ENCODE measurements at regions not wholly inside any gene's neighbourhood (a gene's known extent, or its start where the extent isn't known, plus 50 kb on each side); places are given as distances from the start of the nearest gene placed in this dataset.
"Not testable (repeated sequence)": the region's sequence is repeated elsewhere in the genome, so short reads cannot be mapped to it uniquely, and the experiment has no call there.

DNA sequence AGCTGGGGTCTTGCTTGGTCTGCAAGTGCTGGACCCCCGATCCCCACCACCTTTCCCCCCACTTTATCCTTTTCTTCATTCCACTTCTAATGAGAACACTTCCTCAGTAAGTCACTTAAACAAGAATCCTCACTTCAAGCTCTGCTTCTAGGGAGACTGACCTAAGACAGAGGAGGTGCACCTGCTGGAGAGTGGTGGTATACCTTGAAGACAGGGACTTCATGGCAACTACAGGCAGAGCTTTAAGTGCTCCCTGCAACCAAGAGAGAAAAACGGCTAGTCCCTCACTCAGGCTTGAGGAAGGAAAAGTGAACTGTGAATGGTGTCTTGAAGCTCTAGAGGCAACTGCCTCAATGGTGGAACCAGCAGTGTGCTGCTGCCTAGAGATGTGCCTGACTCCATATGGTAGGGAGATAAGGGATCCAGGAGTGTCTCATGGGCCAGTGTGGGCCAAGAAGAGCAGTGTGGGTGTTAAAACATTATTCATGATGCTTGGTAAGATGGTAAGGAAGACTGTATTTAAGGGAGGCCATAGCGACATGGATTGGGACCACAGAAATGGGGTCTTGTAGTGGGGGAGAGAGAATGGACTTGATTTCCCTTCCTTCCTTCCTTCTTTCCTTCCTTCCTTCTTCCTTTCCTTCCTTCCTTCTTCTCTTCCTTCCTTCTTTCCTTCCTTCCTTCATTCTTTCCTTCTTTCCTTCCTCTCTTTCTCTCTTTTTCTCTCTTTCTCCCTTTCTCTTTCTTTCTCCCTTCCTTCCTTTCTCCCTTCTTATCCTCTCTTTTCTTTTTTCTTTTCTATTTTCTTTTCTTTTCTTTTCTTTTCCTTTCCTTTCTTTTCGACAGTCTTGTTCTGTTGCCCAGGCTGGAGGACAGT, 96.2 kb upstream of the NAP1L1 start:
- H3K27me3 ChIP-seq, result no peaks in the 10 kb centered on the region
- no peak overlapping the region for H3K27ac ChIP-seq
- H3K4me1 ChIP-seq, result no peaks in the 10 kb centered on the region
- no peak overlapping the region for H3K4me3 ChIP-seq
- DNase-seq (ENCODE audit: low spot score in 2 of 2), result no peak
- 88 to 89% methylated on average over 4 of the region's 4 CpGs for WGBS, 2 donors
- TF ChIP-seq, protein P1, sequence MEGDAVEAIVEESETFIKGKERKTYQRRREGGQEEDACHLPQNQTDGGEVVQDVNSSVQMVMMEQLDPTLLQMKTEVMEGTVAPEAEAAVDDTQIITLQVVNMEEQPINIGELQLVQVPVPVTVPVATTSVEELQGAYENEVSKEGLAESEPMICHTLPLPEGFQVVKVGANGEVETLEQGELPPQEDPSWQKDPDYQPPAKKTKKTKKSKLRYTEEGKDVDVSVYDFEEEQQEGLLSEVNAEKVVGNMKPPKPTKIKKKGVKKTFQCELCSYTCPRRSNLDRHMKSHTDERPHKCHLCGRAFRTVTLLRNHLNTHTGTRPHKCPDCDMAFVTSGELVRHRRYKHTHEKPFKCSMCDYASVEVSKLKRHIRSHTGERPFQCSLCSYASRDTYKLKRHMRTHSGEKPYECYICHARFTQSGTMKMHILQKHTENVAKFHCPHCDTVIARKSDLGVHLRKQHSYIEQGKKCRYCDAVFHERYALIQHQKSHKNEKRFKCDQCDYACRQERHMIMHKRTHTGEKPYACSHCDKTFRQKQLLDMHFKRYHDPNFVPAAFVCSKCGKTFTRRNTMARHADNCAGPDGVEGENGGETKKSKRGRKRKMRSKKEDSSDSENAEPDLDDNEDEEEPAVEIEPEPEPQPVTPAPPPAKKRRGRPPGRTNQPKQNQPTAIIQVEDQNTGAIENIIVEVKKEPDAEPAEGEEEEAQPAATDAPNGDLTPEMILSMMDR (IDR thresholded peaks at IDR 0.05), result no peak
- TF ChIP-seq POLR2A (IDR thresholded peaks at IDR 0.05) (no peak), EP300 (IDR thresholded peaks at IDR 0.05) (no peak)
- H3K9me3 ChIP-seq, result no peaks in the 10 kb centered on the region
- no peaks in the 10 kb centered on the region for H3K36me3 ChIP-seq

DNA sequence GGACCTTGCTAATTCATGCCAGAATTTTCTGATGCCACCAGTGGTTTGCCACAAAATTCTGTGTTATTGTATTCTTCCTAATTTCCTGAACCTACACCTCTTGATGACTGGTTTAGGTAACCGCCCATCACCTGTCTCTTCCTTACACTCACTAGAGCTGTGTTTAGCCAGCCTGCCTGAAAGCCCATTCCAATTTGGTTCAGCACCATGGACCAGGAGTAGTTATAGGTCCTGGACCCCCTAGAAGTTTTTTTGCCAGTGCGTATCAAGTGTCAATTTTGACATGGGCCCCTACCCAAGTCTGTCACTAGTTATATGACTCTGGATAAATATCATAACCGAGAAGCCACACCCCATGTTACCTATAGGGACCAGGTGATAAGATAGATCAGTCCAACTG, 94.0 kb upstream of the NAP1L1 start:
- DNase-seq (ENCODE audit: low spot score in 2 of 2), result no peak
- Histone ChIP-seq H3K9me3 (no peaks in the 10 kb centered on the region), H3K27ac (no peak overlapping the region), H3K27me3 (no peaks in the 10 kb centered on the region), H3K4me1 (no peaks in the 10 kb centered on the region), H3K4me3 (no peak overlapping the region), H3K36me3 (no peaks in the 10 kb centered on the region)
- TF ChIP-seq, protein P1 (IDR thresholded peaks at IDR 0.05), result no peak
- no peak for TF ChIP-seq POLR2A (IDR thresholded peaks at IDR 0.05)
- TF ChIP-seq EP300 (IDR thresholded peaks at IDR 0.05), result no peak
- 91 to 93% methylated on average over 3 of the region's 3 CpGs for WGBS, 2 donors

DNA sequence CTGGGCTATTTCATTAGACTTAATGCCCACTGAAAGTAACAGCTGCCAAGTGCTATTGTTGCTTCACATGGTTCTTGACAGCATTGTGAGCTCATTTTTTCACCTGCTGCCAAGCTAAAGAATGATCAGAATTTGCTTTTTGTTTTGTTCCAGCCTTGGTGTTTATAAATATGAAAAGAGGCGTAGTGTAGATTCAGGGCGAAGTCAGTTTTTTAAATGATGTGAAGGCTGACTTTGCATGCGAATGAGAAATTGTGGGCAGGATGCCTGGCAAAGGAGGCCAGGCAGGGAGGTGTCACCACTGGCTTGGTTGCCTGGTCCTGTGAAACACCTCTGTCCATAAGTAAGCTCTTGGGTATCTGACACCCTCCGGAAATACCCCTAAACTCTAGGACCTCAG, 93.3 kb upstream of the NAP1L1 start:
- 89 to 90% methylated on average over 4 of the region's 4 CpGs for WGBS, 2 donors

DNA sequence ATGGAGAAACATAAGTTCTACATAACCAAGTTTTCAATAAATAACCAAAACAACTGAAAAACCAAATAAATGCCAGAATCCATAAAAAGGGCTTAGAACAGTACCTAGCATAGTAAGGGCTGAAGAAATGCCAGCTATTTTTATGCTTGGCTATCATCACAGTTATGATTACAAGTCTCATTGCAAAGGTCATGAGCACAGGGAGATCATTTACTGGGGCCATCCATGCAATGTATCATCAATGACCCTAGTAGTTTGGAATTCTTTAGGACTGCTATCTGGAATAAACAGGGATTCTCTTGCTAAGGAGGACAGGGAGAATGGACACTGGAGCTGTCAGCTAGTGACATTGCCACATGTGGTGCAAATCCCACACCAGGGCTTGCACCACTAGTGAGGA, 92.5 kb upstream of the NAP1L1 start:
- Histone ChIP-seq H3K27ac (no peak overlapping the region), H3K4me1 (no peaks in the 10 kb centered on the region), H3K4me3 (no peak overlapping the region), H3K36me3 (no peaks in the 10 kb centered on the region), H3K9me3 (no peaks in the 10 kb centered on the region), H3K27me3 (no peaks in the 10 kb centered on the region)
- no peak for DNase-seq (ENCODE audit: low spot score in 2 of 2)
- TF ChIP-seq, protein P1 (IDR thresholded peaks at IDR 0.05), result no peak
- TF ChIP-seq POLR2A (IDR thresholded peaks at IDR 0.05) (no peak), EP300 (IDR thresholded peaks at IDR 0.05) (no peak)

More for the DNA sequence above, 93.3 kb upstream of the NAP1L1 start:
- no peaks in the 10 kb centered on the region for H3K27me3 ChIP-seq
- H3K27ac ChIP-seq, result no peak overlapping the region
- DNase-seq (ENCODE audit: low spot score in 2 of 2), result no peak
- no peaks in the 10 kb centered on the region for H3K9me3 ChIP-seq
- H3K4me1 ChIP-seq, result no peaks in the 10 kb centered on the region
- TF ChIP-seq, protein P1 (IDR thresholded peaks at IDR 0.05), result no peak
- TF ChIP-seq EP300 (IDR thresholded peaks at IDR 0.05), result no peak
- TF ChIP-seq POLR2A (IDR thresholded peaks at IDR 0.05), result no peak
- H3K36me3 ChIP-seq, result no peaks in the 10 kb centered on the region
- no peak overlapping the region for H3K4me3 ChIP-seq

DNA sequence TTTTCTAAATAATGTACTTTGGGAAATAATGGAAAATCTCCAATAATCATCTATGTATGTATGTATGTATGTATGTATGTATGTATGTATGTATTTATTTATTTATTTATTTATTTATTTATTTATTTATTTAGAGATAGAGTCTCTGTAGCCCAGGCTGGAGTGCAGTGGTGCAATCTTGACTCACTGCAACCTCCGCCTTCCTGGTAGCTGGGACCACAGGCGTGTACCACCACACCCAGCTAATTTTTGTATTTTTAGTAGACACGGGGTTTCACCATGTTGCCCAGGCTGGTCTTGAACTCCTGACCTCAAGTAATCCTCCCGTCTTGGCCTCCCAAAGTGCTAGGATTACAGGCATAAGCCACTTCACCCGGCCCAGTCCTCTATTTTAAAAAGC, 91.5 kb upstream of the NAP1L1 start:
- H3K36me3 ChIP-seq; DNase-seq (ENCODE audit: low spot score in 2 of 2); H3K4me3 ChIP-seq; H3K27ac ChIP-seq; H3K4me1 ChIP-seq; H3K9me3 ChIP-seq; H3K27me3 ChIP-seq: not testable (repeated sequence)
- WGBS, 2 donors, result 85 to 87% methylated on average over 5 of the region's 5 CpGs
